Neural cell (in vitro differentiated cells): ENCODE measurements at regions not wholly inside any gene's neighbourhood (a gene's known extent, or its start where the extent isn't known, plus 50 kb on each side); places are given as distances from the start of the nearest gene placed in this dataset.

ENCODE experiments used
- H2AFZ ChIP-seq: fragments of 200-600, 300-800 bp; sonication (generic), shearing (Covaris generic); 2 replicates; pipeline ENCODE4 v1.6.0; 2014; ENCODE audit warnings: low read depth, mild to moderate bottlenecking, antibody characterized with exemption, low read length, moderate library complexity
- H3F3A ChIP-seq: fragments of 200-600 bp; shearing (Covaris generic); 2 replicates; pipeline ENCODE4 v1.6.1; 2016; ENCODE audit warnings: mild to moderate bottlenecking, moderate library complexity, mixed read lengths, antibody characterized with exemption, low read length; ENCODE audit not compliant: insufficient read depth, poor library complexity, severe bottlenecking
- H3K27ac ChIP-seq: fragments of 200-600, 300-800 bp; sonication (generic), shearing (Covaris generic); 2 replicates; pipeline ENCODE4 v1.5.1; 2014; ENCODE audit warnings: mild to moderate bottlenecking, low read length, moderate library complexity
- H3K27me3 ChIP-seq: fragments of 300-800, 200-600 bp; sonication (generic), shearing (Covaris generic); 2 replicates; pipeline ENCODE4 v1.6.0; 2014; ENCODE audit warnings: mild to moderate bottlenecking, low read depth, low read length, moderate library complexity; ENCODE audit not compliant: insufficient read depth
- H3K36me3 ChIP-seq: fragments of 300-800, 200-600 bp; sonication (generic), shearing (Covaris generic); 2 replicates; pipeline ENCODE4 v1.5.1; 2014; ENCODE audit warnings: mild to moderate bottlenecking, antibody characterized with exemption, low read length, moderate library complexity; ENCODE audit not compliant: insufficient read depth
- H3K4me2 ChIP-seq: fragments of 300-800, 200-600 bp; sonication (generic), shearing (Covaris generic); 2 replicates; pipeline ENCODE4 v1.6.0; 2014; ENCODE audit warnings: mild to moderate bottlenecking, low read length
- H3K4me3 ChIP-seq: fragments of 300-800, 200-600 bp; sonication (generic), shearing (Covaris generic); 2 replicates; pipeline ENCODE4 v1.5.1; 2014; ENCODE audit warnings: mild to moderate bottlenecking, low read length, moderate library complexity
- H3K79me2 ChIP-seq: fragments of 200-600 bp; shearing (Covaris generic); replicated peaks from 2 replicates; pipeline ENCODE4 v1.6.0; 2014; ENCODE audit warnings: mild to moderate bottlenecking, low read length, moderate library complexity; ENCODE audit not compliant: insufficient read depth
- H3K9ac ChIP-seq: fragments of 300-800, 200-600 bp; sonication (generic), shearing (Covaris generic); 2 replicates; pipeline ENCODE4 v1.6.1; 2016; ENCODE audit warnings: mild to moderate bottlenecking, low read length, mixed read lengths
- H3K9me2 ChIP-seq: fragments of 200-600 bp; shearing (Covaris generic); 2 replicates; pipeline ENCODE4 v1.6.1; 2016; ENCODE audit warnings: mild to moderate bottlenecking, low read length, mixed read lengths; ENCODE audit not compliant: insufficient read depth
- H3K9me3 ChIP-seq: fragments of 200-600, 300-800 bp; sonication (generic), shearing (Covaris generic); 2 replicates; pipeline ENCODE4 v1.6.1; 2016; ENCODE audit warnings: mild to moderate bottlenecking, mixed run types, low read length, moderate library complexity, mixed read lengths
- H4K20me1 ChIP-seq: fragments of 200-600 bp; shearing (Covaris generic); 2 replicates; pipeline ENCODE4 v1.6.1; 2016; ENCODE audit warnings: mild to moderate bottlenecking, mixed run types; ENCODE audit not compliant: insufficient read depth
- CTCF ChIP-seq: fragments of 450-650 bp; IDR thresholded peaks from 2 replicates; pipeline ENCODE4 v1.5.1; 2014; ENCODE audit warnings: antibody characterized with exemption, mild to moderate bottlenecking, moderate library complexity; ENCODE audit not compliant: poor library complexity, severe bottlenecking
- EP300 ChIP-seq: fragments of 450-650 bp; conservative IDR thresholded peaks from 2 replicates; pipeline ENCODE4 v1.6.1; 2014; ENCODE audit warnings: antibody characterized with exemption, mild to moderate bottlenecking, moderate library complexity; ENCODE audit not compliant: poor library complexity, severe bottlenecking
- EZH2 ChIP-seq: fragments of 200-600, 300-800 bp; shearing (Covaris generic), sonication (generic); IDR thresholded peaks from 2 replicates; pipeline ENCODE4 v1.6.1; 2014; ENCODE audit warnings: antibody characterized with exemption, low read length, borderline replicate concordance, mild to moderate bottlenecking; ENCODE audit not compliant: insufficient read depth, poor library complexity, severe bottlenecking
- MXI1 ChIP-seq: fragments of 450-650 bp; conservative IDR thresholded peaks from 2 replicates; pipeline ENCODE4 v1.6.1; 2014; ENCODE audit warnings: antibody characterized with exemption, mild to moderate bottlenecking; ENCODE audit not compliant: poor library complexity, severe bottlenecking
- POLR2AphosphoS5 ChIP-seq: IDR thresholded peaks from 2 replicates; pipeline ENCODE4 v1.6.1; 2012
- RAD21 ChIP-seq: fragments of 450-650 bp; conservative IDR thresholded peaks from 2 replicates; pipeline ENCODE4 v1.6.1; 2014; ENCODE audit warnings: antibody characterized with exemption, mild to moderate bottlenecking, moderate library complexity
- REST ChIP-seq: IDR thresholded peaks from 2 replicates; pipeline ENCODE4 v1.6.1; 2012; ENCODE audit warnings: borderline replicate concordance
- SMC3 ChIP-seq: fragments of 450-650 bp; conservative IDR thresholded peaks from 2 replicates; pipeline ENCODE4 v1.6.1; 2014; ENCODE audit warnings: antibody characterized with exemption, mild to moderate bottlenecking, moderate library complexity; ENCODE audit not compliant: poor library complexity
- TAF1 ChIP-seq: IDR thresholded peaks from 2 replicates; pipeline ENCODE4 v1.6.1; 2012; ENCODE audit warnings: low read depth

- Histone ChIP-seq H4K20me1 (no peaks in the 10 kb centered on the region), H3K79me2 (no peaks in the 10 kb centered on the region), H3K9me2 (no peaks in the 10 kb centered on the region), H3K4me2 (no peak overlapping the region), H2AFZ (no peak overlapping the region), H3F3A (no peaks in the 10 kb centered on the region), H3K9me3 (no peaks in the 10 kb centered on the region), H3K27me3 (no peaks in the 10 kb centered on the region), H3K9ac (no peak overlapping the region), H3K36me3 (no peaks in the 10 kb centered on the region), H3K4me3 (no peak overlapping the region), H3K27ac (no peak overlapping the region)
- TF ChIP-seq EP300 (no peak), EZH2 (no peak), POLR2AphosphoS5 (no peak), REST (no peak), SMC3 (no peak)
These were observed 880.6 kb downstream of the MCTP2 start for GRCh38 chr15:95111969-95112368.

- Histone ChIP-seq H3K27me3 (no peaks in the 10 kb centered on the region), H3F3A (no peaks in the 10 kb centered on the region), H4K20me1 (no peaks in the 10 kb centered on the region), H3K4me3 (no peak overlapping the region), H2AFZ (no peak overlapping the region), H3K9me2 (no peaks in the 10 kb centered on the region), H3K4me2 (no peak overlapping the region), H3K27ac (no peak overlapping the region), H3K36me3 (no peaks in the 10 kb centered on the region), H3K9me3 (no peaks in the 10 kb centered on the region), H3K79me2 (no peaks in the 10 kb centered on the region), H3K9ac (no peak overlapping the region)
- TF ChIP-seq CTCF: no peak
- no peak for TF ChIP-seq MXI1
- TF ChIP-seq SMC3: no peak
- TF ChIP-seq EP300: no peak
- no peak for TF ChIP-seq REST
- TF ChIP-seq EZH2: no peak
- no peak for TF ChIP-seq RAD21
- TF ChIP-seq TAF1: no peak
- TF ChIP-seq POLR2AphosphoS5: no peak
These were observed 881.7 kb downstream of the MCTP2 start for GRCh38 chr15:95113041-95113440.
